ENCODE measurements at regions not wholly inside any gene's neighbourhood (a gene's known extent, or its start where the extent isn't known, plus 50 kb on each side); places are given as distances from the start of the nearest gene placed in this dataset.

- no peak for DNase-seq
Observed at GRCh38 chr2:120999377-121000097, 263.9 kb downstream of the GLI2 start.

DNA sequence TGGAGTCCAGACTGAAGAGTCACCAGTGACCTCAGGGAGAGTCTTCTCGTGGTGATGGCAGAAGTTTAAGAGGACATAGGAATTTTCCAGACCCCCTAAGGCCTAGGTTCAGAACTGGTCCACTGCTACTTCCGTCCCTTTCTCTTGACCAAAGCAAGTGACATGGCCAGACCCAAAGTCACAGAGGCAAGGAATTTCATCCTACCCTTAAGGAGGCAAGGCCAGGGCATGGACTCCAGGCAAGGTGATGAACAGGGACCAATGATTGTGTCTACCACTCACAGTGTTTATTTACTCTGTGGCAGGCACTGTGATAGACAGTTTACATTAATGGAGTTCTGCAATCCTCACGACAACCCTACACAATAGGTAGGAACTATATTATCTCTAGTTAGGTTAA is 265.1 kb downstream of the GLI2 start:
- no peak for DNase-seq

DNA sequence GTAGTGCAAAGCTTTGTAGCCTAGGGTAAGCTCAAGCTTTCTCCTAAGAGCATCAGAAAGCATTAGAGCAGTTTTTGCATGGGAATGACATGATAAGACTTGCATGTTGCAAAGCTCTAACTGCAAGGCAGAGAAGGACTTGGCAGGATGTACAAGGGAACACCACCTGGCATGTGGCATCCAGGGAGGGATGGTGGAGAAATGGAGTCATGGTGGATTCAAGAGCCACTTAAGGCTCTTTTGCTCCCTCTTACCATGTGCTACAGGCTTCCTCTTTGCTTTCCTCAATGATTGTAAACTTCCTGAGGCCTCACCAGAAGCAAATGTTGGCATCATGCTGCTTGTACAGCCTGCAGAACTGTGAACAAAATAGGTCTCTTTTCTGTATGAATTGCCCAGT is 266.0 kb downstream of the GLI2 start:
- DNase-seq = no peak

GRCh38 chr2:121002597-121002996 is 266.9 kb downstream of the GLI2 start:
- DNase-seq = no peak

- no peak for DNase-seq
Observed at GRCh38 chr2:121003391-121003790, 267.7 kb downstream of the GLI2 start.

- no peak for DNase-seq
Observed at GRCh38 chr2:121004359-121004758, 268.7 kb downstream of the GLI2 start.

DNA sequence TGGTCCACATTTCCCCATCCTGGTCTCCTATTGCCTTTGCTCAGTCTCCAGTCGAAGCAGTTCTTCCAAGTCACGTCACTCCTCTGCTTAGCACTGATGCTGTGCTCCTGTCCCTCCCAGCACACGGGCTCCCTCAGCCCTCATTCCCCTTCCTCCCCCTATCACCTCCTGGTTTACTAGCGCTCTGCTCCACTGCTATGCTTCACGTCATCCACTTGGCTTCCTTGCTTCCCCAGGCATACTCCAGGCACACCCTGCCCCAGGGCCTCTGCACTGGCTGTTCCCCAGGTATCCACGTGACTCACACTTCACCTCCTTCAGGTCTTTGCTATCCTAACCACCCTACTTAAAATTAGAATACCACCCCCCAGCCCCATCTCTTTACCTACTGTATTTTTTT is 269.3 kb downstream of the GLI2 start:
- no peak for DNase-seq

DNA sequence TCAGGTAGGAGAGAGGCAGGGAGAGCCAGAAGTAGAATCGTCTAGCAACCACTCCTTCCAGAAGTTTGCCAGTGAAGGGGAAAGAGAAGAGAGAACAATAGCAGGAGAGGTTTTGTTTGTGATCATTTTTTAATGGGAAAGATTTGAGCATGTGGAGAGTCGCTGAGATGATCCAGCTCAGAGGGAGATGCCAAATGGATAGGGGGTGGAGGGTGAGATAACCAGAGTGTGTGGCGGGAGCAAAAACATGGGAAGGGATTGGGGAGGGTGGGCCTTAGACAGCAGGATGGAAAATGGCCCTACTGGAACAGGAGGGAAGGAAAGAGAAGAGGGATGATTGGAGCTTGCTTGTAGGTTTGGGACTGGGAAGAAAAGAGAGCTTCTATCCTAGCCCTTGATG is 269.8 kb downstream of the GLI2 start:
- DNase-seq = no peak

DNA sequence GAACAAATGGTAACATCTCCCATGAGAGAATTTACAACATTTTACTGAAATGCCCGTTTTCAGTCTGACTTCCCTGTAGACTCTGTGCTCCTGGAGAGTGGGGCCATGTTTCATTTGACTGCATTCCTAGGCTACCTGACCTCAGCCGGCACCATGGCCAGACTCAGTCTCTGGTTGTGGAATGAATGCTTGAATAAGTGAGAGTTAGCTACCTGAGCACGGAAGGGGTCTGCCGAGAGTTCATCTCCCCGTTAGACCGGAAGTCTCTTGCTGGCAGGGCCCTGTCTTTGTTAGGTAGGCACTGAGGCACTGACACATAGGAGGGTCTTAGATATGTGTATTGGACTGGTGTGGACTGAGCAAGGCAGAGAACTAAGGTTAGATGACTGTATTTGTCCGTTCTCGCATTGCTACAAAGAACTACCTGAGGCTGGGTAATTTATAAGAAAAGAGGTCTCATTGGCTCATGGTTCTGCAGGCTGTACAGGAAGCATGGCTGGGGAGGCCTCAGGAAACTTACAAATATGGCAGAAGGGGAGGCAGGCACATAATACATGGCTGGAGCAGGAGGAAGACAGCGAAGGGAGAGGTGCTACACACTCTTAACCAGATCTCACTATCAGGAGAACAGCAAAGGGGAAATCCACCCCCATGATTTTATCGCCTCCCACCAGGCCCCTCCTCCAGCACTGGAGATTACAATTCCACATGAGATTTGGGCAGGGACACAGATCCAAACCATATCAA is 271.2 kb downstream of the GLI2 start:
- DNase-seq = no peak

- DNase-seq = no peak
Observed at GRCh38 chr2:121007490-121007853, 271.8 kb downstream of the GLI2 start.

DNA sequence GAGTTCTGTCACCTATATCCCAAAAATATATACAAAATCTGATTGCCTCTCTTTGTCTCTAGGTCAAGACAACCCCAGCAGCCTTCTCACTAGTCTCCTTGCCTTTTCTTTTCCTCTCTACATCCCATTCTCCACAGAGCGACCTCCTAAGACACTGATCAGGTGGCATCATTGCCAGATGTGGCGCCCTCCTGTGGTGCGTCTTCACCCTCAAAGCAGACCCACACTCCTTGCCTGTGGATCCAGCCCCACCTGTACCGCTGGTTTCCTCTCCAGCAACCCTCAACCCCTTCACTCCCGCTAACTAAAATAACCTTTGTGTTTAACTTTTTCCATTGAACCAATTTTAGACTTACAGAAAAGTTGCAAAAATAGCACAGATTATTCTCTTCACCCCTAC is 273.3 kb downstream of the GLI2 start:
- DNase-seq = no peak

GRCh38 chr2:121010998-121011397 is 274.0 kb downstream of the TFCP2L1 start:
- DNase-seq = no peak

GRCh38 chr2:121014876-121015275 is 270.1 kb downstream of the TFCP2L1 start:
- no peak for DNase-seq

DNA sequence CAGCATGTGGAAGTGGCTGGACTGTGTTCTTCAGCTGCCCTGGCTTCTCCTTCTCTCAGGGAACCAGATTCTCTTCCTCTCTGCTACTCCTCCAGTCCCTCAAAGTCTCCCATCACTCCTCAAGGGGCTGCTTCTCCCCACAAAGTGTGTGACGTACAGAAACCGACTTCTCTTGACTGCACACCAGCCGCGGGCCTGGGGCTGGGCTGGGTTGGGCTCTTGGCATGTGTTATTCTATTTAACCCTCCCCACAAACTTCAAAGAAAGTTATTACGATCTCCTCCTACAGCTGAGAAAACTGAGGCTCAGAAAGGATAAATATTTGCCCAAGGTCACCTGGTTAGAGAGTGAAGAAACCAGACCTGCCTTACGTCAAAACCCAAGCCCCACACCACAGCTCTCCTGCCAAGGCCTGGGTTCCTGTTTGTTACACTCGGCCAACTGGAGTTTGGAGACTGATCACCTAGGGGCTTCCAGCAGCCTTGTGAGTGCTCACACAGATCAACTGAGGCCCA is 269.0 kb downstream of the TFCP2L1 start:
- DNase-seq = no peak

GRCh38 chr2:121017396-121017795 is 267.6 kb downstream of the TFCP2L1 start:
- DNase-seq = no peak

DNA sequence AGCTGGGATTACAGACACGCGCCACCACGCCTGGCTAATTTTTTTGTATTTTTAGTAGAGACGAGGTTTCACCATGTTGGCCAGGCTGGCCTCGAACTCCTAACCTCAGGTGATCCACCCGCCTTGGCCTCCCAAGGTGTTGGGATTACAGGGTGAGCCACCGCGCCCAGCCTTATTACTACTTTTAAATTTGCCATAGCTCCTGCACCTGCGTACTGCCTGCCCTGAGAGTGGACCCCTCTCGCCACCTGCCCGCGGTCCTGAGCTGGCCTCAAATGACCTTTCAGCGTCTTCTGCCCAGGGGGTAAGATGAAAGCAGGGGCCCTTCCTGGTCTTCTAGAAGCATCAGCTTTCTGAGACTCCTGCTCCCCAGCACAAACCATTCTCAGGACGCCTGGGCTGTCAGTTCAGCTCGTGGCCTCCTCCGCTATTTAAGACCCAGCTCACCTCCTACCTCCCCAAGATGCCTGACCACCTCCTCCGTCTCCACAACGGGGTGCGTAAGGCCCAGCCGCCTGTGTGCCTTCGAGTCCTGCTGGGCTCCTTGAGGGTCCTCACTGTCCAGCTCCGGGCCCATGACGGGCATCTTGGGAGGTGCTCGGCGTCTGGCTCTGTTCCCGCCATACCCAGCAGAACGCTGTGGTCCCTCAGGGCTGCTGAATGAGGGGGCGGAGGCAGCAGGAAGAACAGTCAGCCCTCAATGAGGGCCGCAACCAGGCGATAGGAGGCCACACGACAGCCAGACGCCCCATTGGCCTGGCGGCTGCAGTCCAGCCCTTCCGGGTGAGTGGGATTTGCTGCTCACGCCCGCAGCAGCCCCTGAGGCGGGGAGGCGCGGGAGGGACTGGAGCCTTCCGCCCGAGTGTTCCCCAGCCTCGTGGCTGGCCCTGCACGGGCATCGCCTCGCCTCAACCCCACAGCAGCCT is 266.6 kb downstream of the TFCP2L1 start:
- DNase-seq = no peak

DNA sequence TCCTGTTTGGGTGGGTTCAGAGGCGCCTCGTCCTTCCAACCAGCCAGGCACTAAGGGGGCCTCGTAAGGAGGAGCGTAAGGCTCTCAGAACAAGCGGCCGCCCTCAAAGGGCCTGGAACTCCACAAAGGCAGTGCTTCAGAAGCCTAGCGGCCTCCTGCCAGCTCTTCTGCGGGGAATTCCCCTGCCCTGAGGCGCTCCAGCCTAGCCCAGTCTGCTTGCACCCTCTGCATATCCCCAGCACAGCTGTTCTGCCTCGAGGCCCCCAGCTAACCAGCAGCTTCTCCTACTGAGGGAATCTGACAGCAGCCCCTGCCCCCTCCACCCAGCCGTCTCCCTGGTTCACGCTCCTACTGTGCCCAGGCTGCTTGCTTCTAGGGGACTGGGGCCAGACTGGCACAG is 265.9 kb downstream of the TFCP2L1 start:
- no peak for DNase-seq

GRCh38 chr2:121019756-121020155 is 265.2 kb downstream of the TFCP2L1 start:
- DNase-seq = no peak

- no peak for DNase-seq
Observed at GRCh38 chr2:121021685-121022084, 263.3 kb downstream of the TFCP2L1 start.

DNA sequence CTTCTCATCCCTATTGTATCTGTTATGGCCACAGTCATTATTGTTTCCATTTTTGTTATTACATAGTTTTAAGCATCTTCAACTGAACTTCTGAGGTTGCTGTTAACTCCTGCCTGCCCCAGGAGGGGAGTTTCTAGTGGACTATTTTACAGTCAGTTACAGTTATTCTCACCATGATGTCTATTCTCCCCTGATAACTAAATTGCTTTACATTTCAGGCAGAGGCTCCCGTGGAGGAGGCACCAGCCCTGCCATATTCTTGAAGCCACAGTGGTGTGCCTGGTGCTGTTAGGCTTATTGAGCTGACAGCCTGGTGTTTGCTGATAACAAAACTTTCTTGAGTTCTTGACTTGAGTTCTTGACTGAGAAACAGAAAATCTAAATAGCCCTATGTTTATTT is 256.4 kb downstream of the TFCP2L1 start:
- no peak for DNase-seq

GRCh38 chr2:121030523-121030922 is 254.5 kb downstream of the TFCP2L1 start:
- no peak for DNase-seq

DNA sequence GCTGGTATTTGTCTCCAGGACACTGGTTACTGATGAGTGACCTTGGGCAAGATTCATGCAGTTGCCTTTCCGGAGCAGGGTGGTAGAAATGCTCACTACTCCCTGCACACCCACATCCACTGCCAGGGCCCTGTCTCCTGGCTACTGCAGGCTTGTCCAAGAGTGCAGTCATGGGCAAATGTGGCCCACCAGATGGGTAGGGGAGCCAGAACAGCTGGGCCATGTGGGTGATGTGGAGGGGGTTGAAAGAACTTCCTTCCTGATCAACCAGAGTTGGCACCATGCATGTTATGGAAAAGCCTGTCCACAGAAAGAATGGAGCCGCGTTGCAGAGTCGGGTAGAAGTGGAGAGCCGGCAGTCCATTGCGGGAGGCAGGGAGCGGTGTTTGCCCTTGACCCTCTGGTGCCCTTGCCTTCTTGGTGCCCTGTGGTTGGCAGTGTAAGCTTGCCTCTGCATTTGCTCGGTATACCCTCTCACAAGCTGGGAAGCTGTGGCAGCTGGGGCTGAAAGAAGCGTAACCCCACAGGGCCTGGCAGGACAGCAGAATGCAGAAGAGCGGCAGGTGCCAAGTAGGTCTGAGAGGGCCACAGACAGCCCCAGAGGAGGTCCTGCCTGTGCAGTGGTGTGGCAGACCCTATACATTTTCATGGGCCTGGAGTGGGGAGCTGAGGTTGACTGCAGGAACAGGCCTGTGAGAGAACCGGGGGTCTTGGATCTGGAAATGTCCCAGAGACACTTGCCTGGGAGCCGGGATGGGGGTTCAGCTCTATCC is 253.2 kb downstream of the TFCP2L1 start:
- DNase-seq = no peak
